ENCODE measurements at regions not wholly inside any gene's neighbourhood (a gene's known extent, or its start where the extent isn't known, plus 50 kb on each side); places are given as distances from the start of the nearest gene placed in this dataset.

GRCh38 chr16:58836427-58836826, 102.3 kb upstream of the GOT2 start:
- TF ChIP-seq CTCF (IDR thresholded peaks at IDR 0.05) (no peak), POLR2A (IDR thresholded peaks at IDR 0.05) (no peak)
